ENCODE measurements at regions not wholly inside any gene's neighbourhood (a gene's known extent, or its start where the extent isn't known, plus 50 kb on each side); places are given as distances from the start of the nearest gene placed in this dataset.

- TF ChIP-seq CTCF (IDR thresholded peaks at IDR 0.05; ENCODE audit: insufficient read depth, low read length, poor library complexity, severe bottlenecking): no peak
- no peak for TF ChIP-seq EZH2phosphoT487 (conservative IDR thresholded peaks at IDR 0.05; ENCODE audit: low read length)
Measured at GRCh38 chr22:49549256-49550140, 278.2 kb downstream of the BRD1 start.
